Vagina (tissue), 2 donors: ENCODE measurements at regions not wholly inside any gene's neighbourhood (a gene's known extent, or its start where the extent isn't known, plus 50 kb on each side); places are given as distances from the start of the nearest gene placed in this dataset.

Experiments used
- DNase-seq, 2 donors: peaks; one replicate each; pipeline ENCODE4 v3.0.0-alpha.2; 2017; ENCODE audit errors: extremely low spot score in 2 of 2
- H3K27ac ChIP-seq: fragments of 200-600 bp; sonication (generic); one replicate; pipeline ENCODE4 v1.5.1; 2019
- H3K27me3 ChIP-seq: fragments of 200-600 bp; sonication (generic); one replicate; pipeline ENCODE4 v1.5.1; 2019
- H3K36me3 ChIP-seq, 2 donors: fragments of 200-600 bp; sonication (generic); one replicate each; pipeline ENCODE4 v1.5.1; 2017 to 2019
- H3K4me1 ChIP-seq: fragments of 200-600 bp; sonication (generic); one replicate; pipeline ENCODE4 v1.5.1; 2019
- H3K4me3 ChIP-seq, 2 donors: fragments of 200-600 bp; sonication (generic); 1 replicate in 1 of 2; 2 replicates in 1 of 2; pipeline ENCODE4 v1.5.1; 2016 to 2019
- H3K9me3 ChIP-seq: fragments of 200-600 bp; sonication (generic); one replicate; pipeline ENCODE4 v1.5.1; 2019
- POLR2A ChIP-seq, 2 donors: fragments of 450-650 bp; IDR thresholded peaks; one replicate each; pipeline ENCODE4 v1.6.1; 2017; ENCODE audit warnings: antibody characterized with exemption in 2 of 2, mild to moderate bottlenecking in 2 of 2, moderate library complexity in 2 of 2
- POLR2AphosphoS5 ChIP-seq, 2 donors: sonication (generic); formaldehyde crosslinking; IDR thresholded peaks; one replicate each; pipeline ENCODE4 v1.9.0; 2017; ENCODE audit warnings: antibody characterized with exemption in 2 of 2, mild to moderate bottlenecking in 2 of 2, low read depth in 1 of 2; ENCODE audit not compliant: insufficient read depth in 1 of 2
- intact Hi-C: fragments of 100-400 bp; cut with DNase I; formaldehyde crosslinking; loops from one replicate; pipeline ENCODE4 v1.15.1; 2023
- TF ChIP-seq, protein P1 (sequence below), 3 experiments: fragments of 450-650 bp in 2 of 3; fragments of 200-600 bp in 1 of 3; sonication (generic) in 1 of 3; IDR thresholded peaks; one replicate each; pipeline ENCODE4 v1.5.1; 2017 to 2019; ENCODE audit warnings: antibody characterized with exemption in 3 of 3, mild to moderate bottlenecking in 2 of 3, moderate library complexity in 2 of 3

DNA sequence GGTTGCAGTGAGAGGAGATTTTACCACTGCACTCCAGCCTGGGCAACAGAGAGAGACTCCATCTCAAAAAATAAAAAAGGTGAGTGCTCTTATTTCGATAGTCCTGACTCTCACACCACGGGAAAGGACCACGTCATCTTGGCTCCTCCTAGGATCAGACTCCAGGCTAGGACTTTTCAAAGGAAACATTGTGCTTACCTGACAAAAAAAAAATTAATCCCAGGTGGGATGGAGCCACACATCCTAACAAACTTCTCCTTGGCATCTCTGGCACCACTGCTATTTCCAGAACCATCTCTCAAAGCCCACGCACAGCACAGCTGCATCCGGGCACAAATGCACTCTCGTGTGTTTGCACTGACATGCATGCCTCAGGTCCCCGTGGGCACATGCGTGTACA is 262.4 kb downstream of the ENGASE start:
- no peak for DNase-seq
- no peak overlapping the region for H3K4me3 ChIP-seq
- H3K27me3 ChIP-seq: no peaks in the 10 kb centered on the region
- H3K36me3 ChIP-seq: no peaks in the 10 kb centered on the region
- peaks cover 4% of the 10 kb centered on the region for H3K4me1 ChIP-seq
- H3K9me3 ChIP-seq: no peaks in the 10 kb centered on the region
- intact Hi-C loops: no loop called here
- no peak overlapping the region for H3K27ac ChIP-seq
- TF ChIP-seq POLR2A (IDR thresholded peaks at IDR 0.05): no peak
- TF ChIP-seq, protein P1, sequence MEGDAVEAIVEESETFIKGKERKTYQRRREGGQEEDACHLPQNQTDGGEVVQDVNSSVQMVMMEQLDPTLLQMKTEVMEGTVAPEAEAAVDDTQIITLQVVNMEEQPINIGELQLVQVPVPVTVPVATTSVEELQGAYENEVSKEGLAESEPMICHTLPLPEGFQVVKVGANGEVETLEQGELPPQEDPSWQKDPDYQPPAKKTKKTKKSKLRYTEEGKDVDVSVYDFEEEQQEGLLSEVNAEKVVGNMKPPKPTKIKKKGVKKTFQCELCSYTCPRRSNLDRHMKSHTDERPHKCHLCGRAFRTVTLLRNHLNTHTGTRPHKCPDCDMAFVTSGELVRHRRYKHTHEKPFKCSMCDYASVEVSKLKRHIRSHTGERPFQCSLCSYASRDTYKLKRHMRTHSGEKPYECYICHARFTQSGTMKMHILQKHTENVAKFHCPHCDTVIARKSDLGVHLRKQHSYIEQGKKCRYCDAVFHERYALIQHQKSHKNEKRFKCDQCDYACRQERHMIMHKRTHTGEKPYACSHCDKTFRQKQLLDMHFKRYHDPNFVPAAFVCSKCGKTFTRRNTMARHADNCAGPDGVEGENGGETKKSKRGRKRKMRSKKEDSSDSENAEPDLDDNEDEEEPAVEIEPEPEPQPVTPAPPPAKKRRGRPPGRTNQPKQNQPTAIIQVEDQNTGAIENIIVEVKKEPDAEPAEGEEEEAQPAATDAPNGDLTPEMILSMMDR (IDR thresholded peaks at IDR 0.05): no peak
- TF ChIP-seq POLR2AphosphoS5 (IDR thresholded peaks at IDR 0.05; ENCODE audit: insufficient read depth in 1 of 2, low read depth in 1 of 2): no peak

- H3K4me3 ChIP-seq: no peak overlapping the region
- intact Hi-C loops: no loop called here
- DNase-seq: no peak
- TF ChIP-seq POLR2AphosphoS5 (IDR thresholded peaks at IDR 0.05; ENCODE audit: insufficient read depth in 1 of 2, low read depth in 1 of 2) (no peak), POLR2A (IDR thresholded peaks at IDR 0.05) (no peak)
- TF ChIP-seq, protein P1 (IDR thresholded peaks at IDR 0.05): no peak
- no peaks in the 10 kb centered on the region for H3K27me3 ChIP-seq
- H3K4me1 ChIP-seq: peaks cover 4% of the 10 kb centered on the region
- H3K27ac ChIP-seq: no peak overlapping the region
- no peaks in the 10 kb centered on the region for H3K36me3 ChIP-seq
- H3K9me3 ChIP-seq: no peaks in the 10 kb centered on the region
These were observed 260.8 kb downstream of the ENGASE start for GRCh38 chr17:79335456-79335855.

DNA sequence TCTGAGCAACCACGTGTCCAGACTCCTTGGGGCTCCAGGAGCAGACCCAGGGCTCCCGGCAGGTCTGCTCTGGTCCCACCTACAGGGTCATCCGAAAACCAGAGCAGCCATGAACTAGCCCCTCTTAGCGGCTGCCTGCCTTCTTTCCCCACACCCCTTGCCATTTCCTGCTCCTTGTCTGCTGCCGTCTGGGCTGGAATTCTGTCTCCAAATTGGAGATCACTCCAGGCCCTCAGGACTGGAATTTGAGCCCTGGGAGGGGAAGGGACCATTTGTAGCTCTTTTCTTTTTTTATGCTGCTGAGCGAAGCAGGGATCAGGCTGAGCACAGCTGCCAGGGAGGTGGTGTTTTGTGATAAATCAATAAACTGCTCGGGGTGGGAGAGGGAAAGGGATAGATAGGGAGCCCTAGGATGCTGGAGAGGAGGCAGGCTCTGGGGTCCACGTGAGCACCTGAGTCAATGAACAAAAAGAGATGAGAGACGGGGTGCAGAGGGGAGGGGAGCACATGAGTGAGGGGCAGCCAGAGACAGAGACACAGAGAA is 257.5 kb downstream of the ENGASE start:
- H3K27ac ChIP-seq: no peak overlapping the region
- TF ChIP-seq POLR2A (IDR thresholded peaks at IDR 0.05): no peak
- TF ChIP-seq, protein P1 (IDR thresholded peaks at IDR 0.05): no peak
- TF ChIP-seq POLR2AphosphoS5 (IDR thresholded peaks at IDR 0.05; ENCODE audit: insufficient read depth in 1 of 2, low read depth in 1 of 2): no peak
- H3K4me3 ChIP-seq: no peak overlapping the region
- no peaks in the 10 kb centered on the region for H3K9me3 ChIP-seq
- H3K4me1 ChIP-seq: no peaks in the 10 kb centered on the region
- intact Hi-C loops: no loop called here
- no peak for DNase-seq
- H3K27me3 ChIP-seq: no peaks in the 10 kb centered on the region
- H3K36me3 ChIP-seq: no peaks in the 10 kb centered on the region

GRCh38 chr17:79331492-79331891 is 256.9 kb downstream of the ENGASE start:
- TF ChIP-seq POLR2AphosphoS5 (IDR thresholded peaks at IDR 0.05; ENCODE audit: insufficient read depth in 1 of 2, low read depth in 1 of 2) (no peak), POLR2A (IDR thresholded peaks at IDR 0.05) (no peak)
- TF ChIP-seq, protein P1 (IDR thresholded peaks at IDR 0.05): no peak
- H3K27me3 ChIP-seq: no peaks in the 10 kb centered on the region
- H3K36me3 ChIP-seq: no peaks in the 10 kb centered on the region

DNA sequence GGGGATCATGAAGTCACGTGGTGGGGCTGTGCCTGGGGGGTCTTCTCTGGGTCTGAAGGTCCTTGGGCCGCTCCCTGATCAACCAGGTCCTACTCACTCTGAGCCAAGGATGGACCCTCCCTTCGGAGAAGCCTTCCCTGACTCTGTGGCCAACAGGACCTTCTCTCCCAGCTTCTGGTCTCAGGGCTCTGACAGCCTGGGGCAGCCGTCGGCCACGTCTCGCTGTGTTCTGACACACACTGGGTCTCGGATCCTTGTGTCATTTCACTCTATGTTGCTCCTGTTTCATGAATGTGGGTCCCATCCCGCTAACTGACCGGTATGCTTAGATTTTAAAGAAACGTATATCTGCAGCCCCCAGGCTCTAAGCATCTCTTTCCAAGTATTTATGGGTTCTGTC is 256.1 kb downstream of the ENGASE start:
- DNase-seq: no peak
- Histone ChIP-seq H3K36me3 (no peaks in the 10 kb centered on the region), H3K27me3 (no peaks in the 10 kb centered on the region), H3K4me1 (no peaks in the 10 kb centered on the region), H3K4me3 (no peak overlapping the region), H3K9me3 (no peaks in the 10 kb centered on the region), H3K27ac (no peak overlapping the region)
- intact Hi-C loops: no loop called here
- TF ChIP-seq, protein P1 (IDR thresholded peaks at IDR 0.05): no peak
- TF ChIP-seq POLR2AphosphoS5 (IDR thresholded peaks at IDR 0.05; ENCODE audit: insufficient read depth in 1 of 2, low read depth in 1 of 2) (no peak), POLR2A (IDR thresholded peaks at IDR 0.05) (no peak)

More at GRCh38 chr17:79331492-79331891, 256.9 kb downstream of the ENGASE start:
- Histone ChIP-seq H3K4me3 (no peak overlapping the region), H3K4me1 (no peaks in the 10 kb centered on the region), H3K9me3 (no peaks in the 10 kb centered on the region), H3K27ac (no peak overlapping the region)
- intact Hi-C loops: no loop called here
- DNase-seq: no peak
